H1 (cell line): ENCODE measurements at regions not wholly inside any gene's neighbourhood (a gene's known extent, or its start where the extent isn't known, plus 50 kb on each side); places are given as distances from the start of the nearest gene placed in this dataset.

Source experiments
- CTCF ChIP-seq, 3 experiments: IDR thresholded peaks; 1 replicate in 2 of 3; 2 replicates in 1 of 3; pipeline versions ENCODE4 v1.5.1 to v1.6.1; 2011; ENCODE audit warnings: low read length in 3 of 3, mild to moderate bottlenecking in 3 of 3, inconsistent platforms in 2 of 3, low read depth in 1 of 3, moderate library complexity in 1 of 3; ENCODE audit not compliant: insufficient read depth in 1 of 3; ENCODE audit errors: control extremely low read depth in 1 of 3
- EZH2 ChIP-seq: fragments of 200-600 bp; sonication (generic); IDR thresholded peaks from 2 replicates; pipeline ENCODE4 v1.7.1; 2012; ENCODE audit warnings: low read depth, mild to moderate bottlenecking, moderate library complexity, low read length, inconsistent platforms; ENCODE audit not compliant: severe bottlenecking
- GTF2F1 ChIP-seq: IDR thresholded peaks from 2 replicates; pipeline ENCODE4 v1.6.1; 2012; ENCODE audit warnings: low read depth, low read length, improper control_type of control experiment, borderline replicate concordance
- KDM1A ChIP-seq: fragments of 200-600, 300-600 bp; sonication (generic); IDR thresholded peaks from 2 replicates; pipeline ENCODE4 v1.7.1; 2016; ENCODE audit warnings: mild to moderate bottlenecking, low read length, borderline replicate concordance
- MAFK ChIP-seq: IDR thresholded peaks from 2 replicates; pipeline ENCODE4 v1.6.1; 2012; ENCODE audit warnings: low read depth, mild to moderate bottlenecking, improper control_type of control experiment, low read length
- POLR2A ChIP-seq, 2 experiments: IDR thresholded peaks; 1 replicate in 1 of 2; 2 replicates in 1 of 2; pipeline ENCODE4 v1.6.1; 2011; ENCODE audit warnings: low read depth in 2 of 2, low read length in 2 of 2, mild to moderate bottlenecking in 2 of 2; ENCODE audit errors: control extremely low read depth in 1 of 2
- POLR2AphosphoS5 ChIP-seq: IDR thresholded peaks from 2 replicates; pipeline ENCODE4 v1.6.1; 2011; ENCODE audit warnings: low read depth, low read length

GRCh38 chr6:117191448-117191847 is 73.9 kb upstream of the VGLL2 start:
- TF ChIP-seq POLR2AphosphoS5 = no peak
- no peak for TF ChIP-seq CTCF (IDR thresholded peaks at IDR 0.05; ENCODE audit: control extremely low read depth in 1 of 3, insufficient read depth in 1 of 3, low read depth in 1 of 3, low read length in 3 of 3)
- no peak for TF ChIP-seq POLR2A (IDR thresholded peaks at IDR 0.05; ENCODE audit: control extremely low read depth in 1 of 2, low read depth in 2 of 2, low read length in 2 of 2)
- TF ChIP-seq EZH2 = no peak
- no peak for TF ChIP-seq GTF2F1
- TF ChIP-seq KDM1A = no peak
- no peak for TF ChIP-seq MAFK
